HG02571 (cell line): ENCODE measurements at regions not wholly inside any gene's neighbourhood (a gene's known extent, or its start where the extent isn't known, plus 50 kb on each side); places are given as distances from the start of the nearest gene placed in this dataset.

Experiments
- ATAC-seq: cut with Tn5 transposase; IDR thresholded peaks from one replicate; pipeline ENCODE4 v1.9.1; 2021; ENCODE audit warnings: mild to moderate bottlenecking, moderate library complexity; ENCODE audit not compliant: unreplicated experiment

- ATAC-seq: peak; percentile 11
These were observed 77.7 kb downstream of the ARF6 start for GRCh38 chr14:49970474-49971147.

DNA sequence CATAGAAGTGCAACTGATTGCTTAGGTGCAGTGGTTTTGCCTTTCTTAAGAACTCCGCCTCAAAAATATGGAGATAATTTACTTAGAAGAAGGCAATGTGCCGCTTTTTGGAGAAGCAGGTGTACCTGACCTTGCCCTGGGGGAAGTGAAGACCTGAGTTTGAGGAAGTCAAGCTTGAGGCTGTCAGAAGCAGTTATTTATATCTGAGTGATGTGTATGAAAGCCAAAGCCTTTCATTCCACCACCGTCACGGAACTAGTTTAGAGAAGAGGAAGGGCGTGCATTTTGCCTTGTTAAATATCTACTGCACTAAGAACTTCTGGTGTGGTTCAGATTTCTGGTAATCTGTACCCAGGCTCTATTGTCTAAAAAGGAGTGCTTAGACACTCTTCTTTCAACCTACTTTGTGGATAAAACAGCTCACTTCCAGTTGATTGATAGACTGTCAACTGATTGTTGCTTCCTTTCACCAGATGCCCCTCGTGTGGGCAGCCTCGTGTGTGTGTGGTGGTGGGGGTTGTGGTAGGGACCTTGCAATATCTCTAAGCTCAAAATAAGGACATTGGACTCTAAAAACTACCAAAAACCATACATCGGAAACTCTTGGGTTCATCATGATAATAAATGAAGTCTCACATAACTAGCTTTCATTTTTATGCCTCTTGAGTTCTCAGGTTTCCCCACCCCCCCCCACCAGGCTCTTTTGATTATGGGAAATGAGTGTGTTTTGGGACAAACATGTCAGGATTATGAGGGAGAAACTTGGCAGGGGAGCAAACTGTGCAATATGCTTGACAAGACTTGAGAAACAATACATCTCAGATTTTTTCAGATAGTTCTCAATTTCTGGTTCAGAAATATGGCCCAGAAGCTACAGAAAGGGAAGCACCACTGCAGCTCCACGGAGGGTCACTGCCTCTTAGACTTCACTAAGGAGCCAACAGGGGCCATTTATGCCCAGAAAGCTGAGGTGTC, 78.6 kb downstream of the ARF6 start:
- peak; percentile 84 for ATAC-seq

DNA sequence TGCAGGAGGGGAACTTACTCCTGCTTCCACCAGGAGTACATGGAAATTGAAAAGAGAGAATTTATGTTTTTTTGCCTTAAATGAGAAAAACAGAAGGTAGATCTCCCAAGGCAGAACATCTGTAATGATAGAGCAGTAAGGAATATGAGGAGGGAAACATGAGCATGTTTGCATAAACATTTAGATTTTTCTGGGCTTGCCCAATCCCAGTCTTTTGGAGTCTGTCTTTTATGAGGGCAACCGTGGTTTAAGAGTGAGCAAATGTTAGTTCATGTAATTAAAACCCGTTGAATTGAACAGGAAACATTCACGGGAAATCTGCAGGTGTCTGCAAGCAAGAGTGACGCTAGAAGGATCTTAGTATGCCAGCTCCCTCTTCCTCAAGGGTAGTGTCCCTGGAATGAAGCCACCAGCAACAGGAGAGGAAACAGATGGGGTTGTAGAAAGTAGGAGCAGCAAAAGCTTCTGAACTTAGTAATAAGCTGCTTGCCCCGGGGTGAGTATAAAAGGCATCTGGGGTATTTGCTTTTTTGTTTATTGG, 79.3 kb downstream of the ARF6 start:
- no peak for ATAC-seq

DNA sequence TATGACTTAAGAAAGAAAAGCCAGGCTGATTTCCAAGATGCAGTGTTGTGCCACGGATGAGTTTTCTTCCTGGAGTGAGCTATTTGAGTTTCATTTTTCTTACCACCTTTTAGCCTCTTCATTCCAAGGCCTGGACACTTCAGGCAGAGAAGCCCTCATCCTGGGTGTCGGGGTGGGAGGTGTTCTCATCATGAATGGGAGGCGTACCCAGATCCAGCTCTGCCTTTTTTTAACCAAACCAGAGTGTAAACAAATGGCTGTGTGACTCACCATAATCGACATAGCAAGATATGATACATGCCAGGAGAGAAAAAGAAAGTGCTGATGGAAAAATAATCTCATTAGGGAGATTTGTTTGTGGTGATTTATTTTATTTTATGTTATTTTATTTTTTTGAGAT, 79.9 kb downstream of the ARF6 start:
- ATAC-seq: no peak

GRCh38 chr14:49975276-49975675, 82.4 kb downstream of the ARF6 start:
- ATAC-seq: no peak

GRCh38 chr14:49975799-49976198, 82.9 kb downstream of the ARF6 start:
- no peak for ATAC-seq

DNA sequence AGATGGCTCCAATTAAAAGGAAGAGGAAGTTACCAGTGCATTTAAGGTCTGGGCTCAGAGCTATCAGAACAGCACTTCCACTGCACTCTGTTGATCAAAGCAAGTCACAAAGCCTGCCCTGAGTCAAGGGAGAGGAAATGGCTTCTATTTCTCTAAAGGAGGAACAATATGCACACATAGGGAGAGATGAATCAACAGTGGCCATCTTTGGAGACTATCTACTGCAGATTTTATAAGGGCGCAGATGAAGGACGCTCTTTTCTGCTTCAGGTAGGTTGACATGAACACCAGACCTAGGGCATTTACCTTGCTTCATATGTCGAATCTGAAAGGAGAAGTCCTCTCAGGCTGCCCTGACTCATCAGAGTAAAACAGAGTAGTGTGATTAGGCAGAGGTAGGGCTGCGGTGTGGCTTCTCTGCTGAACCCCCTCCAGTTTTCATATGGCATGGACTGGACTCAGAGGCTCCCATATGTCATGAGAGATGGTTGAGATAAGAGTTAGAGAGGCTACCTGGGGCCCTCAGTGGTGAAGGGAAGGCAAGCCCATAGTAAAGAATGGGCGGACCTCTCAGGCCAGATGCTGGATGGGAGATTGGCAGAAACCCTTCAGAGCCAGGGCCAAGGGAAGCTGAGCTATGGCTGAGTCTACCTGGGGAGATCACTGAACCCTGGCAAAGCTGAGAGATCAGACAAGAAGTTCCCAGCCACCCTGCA, 84.4 kb downstream of the ARF6 start:
- ATAC-seq: peak; percentile 79

DNA sequence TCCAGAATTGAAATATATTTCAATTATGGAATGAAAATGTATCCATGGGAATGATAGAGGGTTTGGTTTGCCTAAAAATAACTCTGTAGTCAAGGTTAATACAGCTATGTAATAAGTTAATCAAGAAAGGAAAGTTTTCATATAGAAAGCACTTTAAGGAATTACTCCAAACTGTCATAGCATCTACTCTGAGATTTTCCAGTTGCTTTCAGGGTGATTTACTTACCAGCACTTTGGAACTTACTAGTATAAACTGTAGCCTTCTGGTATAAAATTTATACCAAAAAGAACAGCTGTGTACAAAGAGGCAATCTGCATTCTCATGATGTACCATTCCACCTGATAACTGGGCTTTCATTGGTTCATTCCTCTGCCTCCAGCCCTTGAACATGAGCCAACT, 87.1 kb downstream of the ARF6 start:
- ATAC-seq: no peak

- ATAC-seq: no peak
These were observed 89.2 kb downstream of the ARF6 start for GRCh38 chr14:49982082-49982481.

DNA sequence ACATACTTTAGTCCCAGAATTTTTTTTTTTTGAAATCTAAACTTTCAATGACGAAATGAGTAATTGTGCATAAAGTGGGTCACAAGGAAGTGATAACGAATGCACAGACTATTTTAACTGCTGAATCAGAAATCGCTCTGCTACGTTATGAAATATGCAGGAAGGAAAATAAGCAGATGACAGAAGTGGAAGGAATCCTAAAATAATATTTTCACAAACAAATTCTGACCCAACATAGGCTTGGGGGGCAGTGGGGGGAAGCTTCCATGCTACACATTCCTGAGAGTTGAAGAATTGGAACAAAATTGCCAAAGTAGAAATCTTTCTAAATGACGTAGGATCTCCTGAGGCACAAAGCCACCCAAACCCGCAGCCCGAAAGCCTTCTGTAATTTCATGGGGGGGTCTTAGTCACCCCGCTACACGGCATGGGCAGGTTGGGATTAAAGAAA, 89.6 kb downstream of the ARF6 start:
- ATAC-seq: no peak

GRCh38 chr14:49984424-49984823, 91.5 kb downstream of the ARF6 start:
- no peak for ATAC-seq

DNA sequence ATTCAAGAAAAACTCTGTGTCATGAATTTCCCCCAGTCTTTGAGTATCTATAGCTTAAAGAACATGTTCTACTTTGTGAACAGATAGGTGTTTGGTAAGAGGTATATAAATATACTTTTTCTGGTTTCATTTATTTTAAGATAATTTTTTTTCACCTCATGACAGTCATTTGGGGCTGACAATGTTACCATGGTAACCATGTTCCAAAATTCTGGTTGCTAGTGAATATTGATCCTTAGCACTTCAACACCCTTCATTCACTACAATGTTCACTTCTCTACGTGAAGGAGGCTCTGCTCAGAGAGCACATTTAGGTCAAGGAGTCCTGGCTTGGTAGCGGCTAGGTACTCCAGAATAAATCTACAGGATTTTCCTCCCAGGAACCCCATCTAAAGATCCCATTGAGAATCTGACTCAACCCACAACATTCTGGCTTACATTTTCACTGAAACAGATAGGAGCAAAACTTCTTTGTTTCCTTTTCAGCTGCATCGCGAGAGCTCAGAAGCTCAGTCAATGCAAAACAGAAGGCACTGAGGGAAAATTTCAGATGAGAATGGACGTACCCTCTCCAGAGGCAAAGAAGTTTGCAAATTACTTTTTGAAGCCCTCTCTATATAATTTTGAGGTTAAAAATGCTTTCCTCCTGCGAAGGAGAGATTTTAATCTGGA, 93.6 kb downstream of the ARF6 start:
- no peak for ATAC-seq

GRCh38 chr14:49988080-49988990, 95.5 kb downstream of the ARF6 start:
- ATAC-seq: no peak

GRCh38 chr14:49989966-49990365, 97.1 kb downstream of the ARF6 start:
- no peak for ATAC-seq

- ATAC-seq: no peak
These were observed 98.6 kb downstream of the ARF6 start for GRCh38 chr14:49991491-49991890.

DNA sequence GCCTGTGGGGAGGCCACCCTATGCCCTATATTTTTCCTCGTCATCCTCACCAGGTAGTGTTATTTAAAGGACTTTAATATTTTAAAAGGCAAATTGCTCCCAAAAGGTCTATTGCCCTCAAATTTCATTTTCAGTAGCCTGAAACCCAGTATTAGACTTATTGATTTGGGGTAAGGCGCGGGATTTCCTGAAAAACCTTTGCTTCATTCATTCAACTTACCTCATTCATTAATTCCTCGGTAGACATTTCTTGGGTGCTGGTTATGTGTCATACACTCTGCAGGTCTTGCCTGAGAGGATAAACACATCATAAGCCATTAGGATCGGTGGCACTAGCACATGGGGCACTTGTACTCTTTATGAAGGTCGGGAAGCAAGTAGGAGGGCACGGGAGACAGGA, 99.2 kb downstream of the ARF6 start:
- no peak for ATAC-seq

GRCh38 chr14:49992448-49992847, 99.6 kb downstream of the ARF6 start:
- ATAC-seq: no peak

GRCh38 chr14:49992901-49993339, 100.0 kb downstream of the ARF6 start:
- peak; percentile 92 for ATAC-seq

DNA sequence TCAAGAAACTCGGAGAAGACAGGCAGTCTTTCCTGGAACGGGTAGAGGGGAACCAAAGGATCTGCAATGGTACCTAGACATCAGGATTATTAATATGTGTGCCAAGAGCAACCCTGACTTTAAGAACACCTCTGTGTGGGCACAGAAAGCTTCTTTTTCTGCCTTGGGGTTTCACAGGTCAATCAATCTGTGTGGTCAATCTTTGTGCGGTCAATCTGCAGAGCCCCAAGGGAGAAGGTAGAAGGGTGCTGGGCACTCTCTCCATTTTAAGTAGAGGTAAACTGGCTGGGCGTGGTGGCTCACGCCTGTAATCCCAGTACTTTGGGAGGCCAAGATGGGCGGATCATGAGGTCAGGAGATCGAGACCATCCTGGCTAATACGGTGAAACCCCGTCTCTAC, 100.7 kb downstream of the ARF6 start:
- ATAC-seq: no peak
